CD4-positive, alpha-beta T cell (primary cell): ENCODE measurements at regions not wholly inside any gene's neighbourhood (a gene's known extent, or its start where the extent isn't known, plus 50 kb on each side); places are given as distances from the start of the nearest gene placed in this dataset.

Experiments
- ATAC-seq: fragments of 200-7000 bp; cut with Tn5 transposase; one replicate; pipeline ENCODE4 v1.10.0; 2022; ENCODE audit warnings: mild to moderate bottlenecking; ENCODE audit not compliant: poor library complexity
- CTCF ChIA-PET: fragments of 350-600 bp; sonication (Branson Sonifier 250); formaldehyde crosslinking; loops from one replicate; lab custom pipeline; 2021; ENCODE audit warnings: antibody characterized with exemption, inconsistent platforms; lab: Charles Lee
- POLR2A ChIA-PET: fragments of 350-600 bp; sonication (Branson Sonifier 250); formaldehyde crosslinking; loops from one replicate; lab custom pipeline; 2021; ENCODE audit warnings: antibody characterized with exemption, inconsistent platforms; lab: Charles Lee
- DNase-seq, 14 experiments: peaks; one replicate each; pipeline ENCODE4 v3.0.0-alpha.2; 2013 to 2020; ENCODE audit warnings: mixed read lengths in 2 of 14
- H3K27ac ChIP-seq, 2 donors: one replicate each; pipeline versions ENCODE4 v1.5.1 to v1.7.0; 2013; ENCODE audit warnings: low read length in 2 of 2, low read depth in 1 of 2, mild to moderate bottlenecking in 1 of 2
- H3K27me3 ChIP-seq, 2 experiments: 1 replicate in 1 of 2; 2 replicates in 1 of 2; pipeline versions ENCODE4 v1.6.1 to v1.7.0; 2013; ENCODE audit warnings: low read length in 2 of 2, control low read depth in 1 of 2, mild to moderate bottlenecking in 1 of 2, moderate library complexity in 1 of 2; ENCODE audit not compliant: insufficient read depth in 2 of 2, control insufficient read depth in 1 of 2
- H3K36me3 ChIP-seq: one replicate; pipeline ENCODE4 v1.6.1; 2013; ENCODE audit warnings: low read length, control low read depth; ENCODE audit not compliant: insufficient read depth
- H3K4me1 ChIP-seq: one replicate; pipeline ENCODE4 v1.6.1; 2013; ENCODE audit warnings: low read length, control low read depth; ENCODE audit not compliant: insufficient read depth
- H3K4me3 ChIP-seq: one replicate; pipeline ENCODE4 v1.5.1; 2013; ENCODE audit warnings: mild to moderate bottlenecking, low read length, moderate library complexity
- H3K9me3 ChIP-seq, 2 experiments: 1 replicate in 1 of 2; 2 replicates in 1 of 2; pipeline versions ENCODE4 v1.6.1 to v1.7.0; 2013; ENCODE audit warnings: low read length in 2 of 2, mild to moderate bottlenecking in 2 of 2, control low read depth in 1 of 2, moderate library complexity in 1 of 2; ENCODE audit not compliant: control insufficient read depth in 1 of 2, insufficient read depth in 1 of 2
- H3K27ac Mint-ChIP-seq: one replicate; pipeline ENCODE4 v1.8.0; 2020; ENCODE audit warnings: mixed read lengths
- H3K27me3 Mint-ChIP-seq: one replicate; pipeline ENCODE4 v1.8.0; 2021; ENCODE audit warnings: mixed read lengths
- H3K36me3 Mint-ChIP-seq: one replicate; pipeline ENCODE4 v1.8.0; 2021; ENCODE audit warnings: low read depth, mixed read lengths
- H3K4me1 Mint-ChIP-seq: one replicate; pipeline ENCODE4 v1.8.0; 2021; ENCODE audit warnings: low read depth, mixed read lengths
- H3K4me3 Mint-ChIP-seq: one replicate; pipeline ENCODE4 v1.8.0; 2020; ENCODE audit warnings: mild to moderate bottlenecking, mixed read lengths
- H3K9me3 Mint-ChIP-seq: one replicate; pipeline ENCODE4 v1.8.0; 2020; ENCODE audit warnings: mixed read lengths
- CTCF ChIP-seq: fragments of 200-600 bp; IDR thresholded peaks from one replicate; pipeline ENCODE4 v1.8.0; 2022; ENCODE audit warnings: antibody characterized with exemption, mild to moderate bottlenecking
- intact Hi-C, 2 experiments: fragments of 100-400 bp; cut with DNase I in 1 of 2; cut with micrococcal nuclease in 1 of 2; formaldehyde crosslinking; loops; one replicate each; pipeline versions ENCODE4 v1.15.1 to v1.9.0; 2023 to 2025; cut with DNase I, micrococcal nuclease

- Mint-ChIP-seq H3K27me3 (no peaks in the 10 kb centered on the region), H3K27ac (no peak overlapping the region), H3K9me3 (peaks cover 17% of the 10 kb centered on the region), H3K4me3 (no peak overlapping the region), H3K36me3 (no peaks in the 10 kb centered on the region), H3K4me1 (no peaks in the 10 kb centered on the region)
- H3K27ac ChIP-seq = no peak overlapping the region
- no peak overlapping the region for H3K4me3 ChIP-seq
- no peaks in the 10 kb centered on the region for H3K27me3 ChIP-seq
- no peaks in the 10 kb centered on the region for H3K4me1 ChIP-seq
- no peak for ATAC-seq
- POLR2A ChIA-PET = no interaction called here
- peaks cover 0 to 11% of the 10 kb centered on the region in 2 experiments for H3K9me3 ChIP-seq
- H3K36me3 ChIP-seq = no peaks in the 10 kb centered on the region
- TF ChIP-seq CTCF = no peak
- CTCF ChIA-PET = no interaction called here
- intact Hi-C loops = no loop called here
- no peak for DNase-seq
These were observed 447.9 kb upstream of the TMEM132C start for GRCh38 chr12:127819056-127819455.

DNA sequence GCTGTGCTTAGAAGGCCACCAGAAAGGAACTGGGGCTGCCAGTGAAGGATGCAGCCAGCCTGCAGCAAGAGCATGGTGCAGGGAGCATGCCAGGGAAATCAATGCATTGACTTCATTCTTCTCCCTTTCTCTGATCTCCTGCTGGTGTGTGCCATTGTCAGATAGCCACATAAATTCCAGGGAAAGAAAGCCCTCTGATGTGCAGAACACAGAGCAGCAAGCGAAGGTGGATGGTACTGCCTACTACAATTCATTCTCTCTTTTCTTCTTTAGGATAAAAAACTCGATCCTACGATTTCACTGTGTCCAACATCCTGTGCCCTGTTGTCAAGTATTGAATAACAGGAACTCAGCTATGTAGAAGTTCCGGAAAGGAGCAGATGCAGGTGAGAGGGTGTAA lies 446.7 kb upstream of the TMEM132C start:
- H3K9me3 Mint-ChIP-seq = peaks cover 19% of the 10 kb centered on the region
- CTCF ChIA-PET = no interaction called here

GRCh38 chr12:127820846-127821245 lies 446.1 kb upstream of the TMEM132C start:
- H3K9me3 ChIP-seq = peaks cover 0 to 14% of the 10 kb centered on the region in 2 experiments
- H3K36me3 ChIP-seq = no peaks in the 10 kb centered on the region
- H3K36me3 Mint-ChIP-seq = no peaks in the 10 kb centered on the region
- H3K4me1 ChIP-seq = no peaks in the 10 kb centered on the region
- intact Hi-C loops = no loop called here
- no peaks in the 10 kb centered on the region for H3K27me3 Mint-ChIP-seq
- H3K27ac Mint-ChIP-seq = no peak overlapping the region
- no peak overlapping the region for H3K4me3 Mint-ChIP-seq
- H3K27me3 ChIP-seq = no peaks in the 10 kb centered on the region
- ChIA-PET CTCF (no interaction called here), POLR2A (no interaction called here)
- ATAC-seq = no peak
- DNase-seq = no peak
- H3K9me3 Mint-ChIP-seq = peaks cover 22% of the 10 kb centered on the region
- TF ChIP-seq CTCF = no peak
- no peaks in the 10 kb centered on the region for H3K4me1 Mint-ChIP-seq
- no peak overlapping the region for H3K4me3 ChIP-seq
- H3K27ac ChIP-seq = no peak overlapping the region

More for the DNA sequence above, 446.7 kb upstream of the TMEM132C start:
- Histone ChIP-seq H3K4me3 (no peak overlapping the region), H3K36me3 (no peaks in the 10 kb centered on the region), H3K27ac (no peak overlapping the region), H3K4me1 (no peaks in the 10 kb centered on the region), H3K27me3 (no peaks in the 10 kb centered on the region), H3K9me3 (peaks cover 0 to 11% of the 10 kb centered on the region in 2 experiments)
- no peak for ATAC-seq
- no peak for DNase-seq
- Mint-ChIP-seq H3K27me3 (no peaks in the 10 kb centered on the region), H3K4me3 (no peak overlapping the region), H3K36me3 (no peaks in the 10 kb centered on the region), H3K4me1 (no peaks in the 10 kb centered on the region), H3K27ac (no peak overlapping the region)
- no peak for TF ChIP-seq CTCF
- intact Hi-C loops = no loop called here
- POLR2A ChIA-PET = no interaction called here
